ENCODE measurements at regions not wholly inside any gene's neighbourhood (a gene's known extent, or its start where the extent isn't known, plus 50 kb on each side); places are given as distances from the start of the nearest gene placed in this dataset.

DNA sequence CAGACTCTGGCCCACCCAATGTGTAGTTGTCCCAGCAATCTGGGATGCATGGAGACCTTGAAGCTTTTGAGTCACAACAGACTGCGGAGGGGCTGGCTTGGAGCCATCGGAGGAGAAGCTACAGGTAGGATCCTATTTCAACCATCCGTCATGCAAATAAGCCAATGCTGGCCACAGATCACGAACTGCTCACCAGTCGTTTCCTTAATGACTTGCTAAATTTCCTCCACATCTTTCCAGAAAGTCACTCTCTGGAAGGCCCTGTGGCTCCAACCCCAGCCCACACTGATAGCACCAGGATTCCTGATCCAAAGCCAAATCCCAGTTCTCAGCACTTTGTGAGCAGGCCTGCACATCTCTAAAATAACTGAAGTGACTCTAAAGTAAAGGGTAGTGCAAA is 321.3 kb downstream of the RAB28 start:
- intact Hi-C loops (cut with micrococcal nuclease), result no loop called here
- H3K4me1 ChIP-seq (ENCODE audit: control insufficient read depth in 2 of 2, insufficient read depth in 2 of 2, low read length in 2 of 2), result no peaks in the 10 kb centered on the region
- no peaks in the 10 kb centered on the region for H3K9me3 ChIP-seq (ENCODE audit: control extremely low read depth in 1 of 3, control insufficient read depth in 2 of 3, insufficient read depth in 1 of 3, low read length in 2 of 3)
- Mint-ChIP-seq H3K27me3 (no peaks in the 10 kb centered on the region), H3K4me1 (no peaks in the 10 kb centered on the region), H3K9me3 (ENCODE audit: insufficient read depth) (no peaks in the 10 kb centered on the region), H3K4me3 (no peak overlapping the region), H3K27ac (no peak overlapping the region)
- CTCF ChIA-PET, result no interaction called here
- no peaks in the 10 kb centered on the region for H4K20me1 ChIP-seq (ENCODE audit: control insufficient read depth, insufficient read depth, low read length, poor library complexity, severe bottlenecking)
- H3K27ac ChIP-seq (ENCODE audit: low read length in 2 of 2), result no peak overlapping the region
- DNase-seq (no peak), ATAC-seq (ENCODE audit: low read depth) (no peak)
- no peak overlapping the region for H3K4me2 ChIP-seq (replicated peaks; ENCODE audit: low read depth, low read length, poor library complexity, severe bottlenecking)
- POLR2A ChIA-PET, result no interaction called here
- no peak for TF ChIP-seq EZH2 (IDR thresholded peaks at IDR 0.05; ENCODE audit: borderline replicate concordance, insufficient read depth, low read depth, low read length, poor library complexity, severe bottlenecking)
- TF ChIP-seq CTCF (IDR thresholded peaks at IDR 0.05), result no peak
- no peak overlapping the region for H3K9ac ChIP-seq (ENCODE audit: low read length)
- WGBS (ENCODE audit: insufficient coverage), result 73% methylated on average over 5 of the region's 5 CpGs
- no peaks in the 10 kb centered on the region for H3K36me3 ChIP-seq (replicated peaks in 1 of 2; ENCODE audit: control extremely low read depth in 1 of 2, control insufficient read depth in 1 of 2, extremely low read depth in 1 of 2, insufficient read depth in 2 of 2, low read length in 1 of 2)
- H2AFZ ChIP-seq (ENCODE audit: insufficient read depth, low read depth, low read length, poor library complexity, severe bottlenecking), result no peak overlapping the region
- no peaks in the 10 kb centered on the region for H3K27me3 ChIP-seq (replicated peaks in 1 of 4; ENCODE audit: control extremely low read depth in 1 of 4, control insufficient read depth in 3 of 4, insufficient read depth in 4 of 4, low read length in 3 of 4)
- no peaks in the 10 kb centered on the region for H3K79me2 ChIP-seq (ENCODE audit: control insufficient read depth, insufficient read depth, low read length)
- H3K4me3 ChIP-seq (ENCODE audit: control extremely low read depth in 1 of 5, extremely low read depth in 1 of 5, insufficient read depth in 1 of 5, low read depth in 2 of 5, low read length in 4 of 5), result no peak overlapping the region

DNA sequence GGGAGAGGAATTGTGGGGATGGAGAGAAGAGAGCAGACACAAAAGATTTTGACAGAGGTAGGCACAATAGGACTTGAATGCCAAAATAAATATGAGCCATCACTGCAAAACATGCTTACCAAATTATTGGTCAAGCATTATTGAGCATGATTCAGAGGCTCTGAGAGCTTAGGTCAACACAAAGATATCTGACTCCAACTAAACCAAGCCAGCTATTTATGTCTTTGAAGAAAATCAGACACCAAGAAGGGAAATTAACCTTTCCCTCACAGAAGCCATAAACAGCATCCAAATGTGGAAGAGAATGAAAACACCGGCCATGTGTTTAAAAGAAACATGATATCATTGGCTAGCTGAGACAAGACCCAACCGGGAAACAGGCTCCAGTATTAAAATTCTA is 323.2 kb downstream of the RAB28 start:
- no peak overlapping the region for H3K4me2 ChIP-seq (replicated peaks; ENCODE audit: low read depth, low read length, poor library complexity, severe bottlenecking)
- ChIA-PET POLR2A (no interaction called here), CTCF (no interaction called here)
- H3K27me3 ChIP-seq (replicated peaks in 1 of 4; ENCODE audit: control extremely low read depth in 1 of 4, control insufficient read depth in 3 of 4, insufficient read depth in 4 of 4, low read length in 3 of 4), result no peaks in the 10 kb centered on the region
- no peak overlapping the region for H2AFZ ChIP-seq (ENCODE audit: insufficient read depth, low read depth, low read length, poor library complexity, severe bottlenecking)
- DNase-seq (no peak), ATAC-seq (ENCODE audit: low read depth) (no peak)
- no peak overlapping the region for H3K9ac ChIP-seq (ENCODE audit: low read length)
- no peak overlapping the region for H3K27ac ChIP-seq (ENCODE audit: low read length in 2 of 2)
- intact Hi-C loops (cut with micrococcal nuclease), result no loop called here
- no peaks in the 10 kb centered on the region for H3K9me3 ChIP-seq (ENCODE audit: control extremely low read depth in 1 of 3, control insufficient read depth in 2 of 3, insufficient read depth in 1 of 3, low read length in 2 of 3)
- no CpG with 5 or more reads among the region's 2 CpGs for WGBS (ENCODE audit: insufficient coverage)
- H3K79me2 ChIP-seq (ENCODE audit: control insufficient read depth, insufficient read depth, low read length), result no peaks in the 10 kb centered on the region
- Mint-ChIP-seq H3K27me3 (no peaks in the 10 kb centered on the region), H3K27ac (no peak overlapping the region), H3K4me1 (no peaks in the 10 kb centered on the region), H3K4me3 (no peak overlapping the region), H3K9me3 (ENCODE audit: insufficient read depth) (no peaks in the 10 kb centered on the region)
- H3K36me3 ChIP-seq (replicated peaks in 1 of 2; ENCODE audit: control extremely low read depth in 1 of 2, control insufficient read depth in 1 of 2, extremely low read depth in 1 of 2, insufficient read depth in 2 of 2, low read length in 1 of 2), result no peaks in the 10 kb centered on the region
- TF ChIP-seq CTCF (IDR thresholded peaks at IDR 0.05) (no peak), EZH2 (IDR thresholded peaks at IDR 0.05; ENCODE audit: borderline replicate concordance, insufficient read depth, low read depth, low read length, poor library complexity, severe bottlenecking) (no peak)
- no peak overlapping the region for H3K4me3 ChIP-seq (ENCODE audit: control extremely low read depth in 1 of 5, extremely low read depth in 1 of 5, insufficient read depth in 1 of 5, low read depth in 2 of 5, low read length in 4 of 5)
- no peaks in the 10 kb centered on the region for H3K4me1 ChIP-seq (ENCODE audit: control insufficient read depth in 2 of 2, insufficient read depth in 2 of 2, low read length in 2 of 2)
- no peaks in the 10 kb centered on the region for H4K20me1 ChIP-seq (ENCODE audit: control insufficient read depth, insufficient read depth, low read length, poor library complexity, severe bottlenecking)

Measured in B cell (primary cell).